Hepatocyte (in vitro differentiated cells): ENCODE measurements at regions not wholly inside any gene's neighbourhood (a gene's known extent, or its start where the extent isn't known, plus 50 kb on each side); places are given as distances from the start of the nearest gene placed in this dataset.

Experiments used
- EZH2 ChIP-seq: fragments of 200-600 bp; sonication (generic); IDR thresholded peaks from 2 replicates; pipeline ENCODE4 v1.6.1; 2016; ENCODE audit warnings: antibody characterized with exemption, mild to moderate bottlenecking, borderline replicate concordance
- EZH2phosphoT487 ChIP-seq: fragments of 200-600 bp; sonication (generic); IDR thresholded peaks from one replicate; pipeline ENCODE4 v1.6.1; 2018; ENCODE audit warnings: antibody characterized with exemption, mild to moderate bottlenecking, low read depth, moderate library complexity; ENCODE audit not compliant: unreplicated experiment, severe bottlenecking
- TF ChIP-seq, protein P1 (sequence below): fragments of 200-600 bp; sonication (generic); IDR thresholded peaks from 2 replicates; pipeline ENCODE4 v1.5.1; 2016; ENCODE audit warnings: antibody characterized with exemption, mild to moderate bottlenecking; ENCODE audit not compliant: poor library complexity

DNA sequence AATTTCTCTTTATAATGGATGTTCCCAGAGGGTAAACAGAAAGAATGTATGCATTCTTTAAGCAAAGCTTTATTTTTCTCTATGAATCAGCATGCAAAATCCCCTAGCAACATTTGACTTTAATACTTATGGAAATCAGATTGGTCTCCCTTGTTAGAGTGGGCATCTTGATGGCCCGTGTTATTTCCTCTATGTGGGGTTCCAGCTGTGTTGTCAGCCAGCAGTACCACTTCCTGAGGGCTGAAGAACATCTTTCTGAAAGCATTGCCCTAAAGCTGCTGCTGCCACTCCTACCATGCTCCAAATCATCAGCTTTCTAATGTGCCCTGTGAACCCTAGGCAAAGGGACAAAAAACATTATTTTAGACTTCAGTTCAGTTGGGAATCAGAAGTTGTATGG lies 70.4 kb upstream of the HECTD2 start:
- TF ChIP-seq, protein P1, sequence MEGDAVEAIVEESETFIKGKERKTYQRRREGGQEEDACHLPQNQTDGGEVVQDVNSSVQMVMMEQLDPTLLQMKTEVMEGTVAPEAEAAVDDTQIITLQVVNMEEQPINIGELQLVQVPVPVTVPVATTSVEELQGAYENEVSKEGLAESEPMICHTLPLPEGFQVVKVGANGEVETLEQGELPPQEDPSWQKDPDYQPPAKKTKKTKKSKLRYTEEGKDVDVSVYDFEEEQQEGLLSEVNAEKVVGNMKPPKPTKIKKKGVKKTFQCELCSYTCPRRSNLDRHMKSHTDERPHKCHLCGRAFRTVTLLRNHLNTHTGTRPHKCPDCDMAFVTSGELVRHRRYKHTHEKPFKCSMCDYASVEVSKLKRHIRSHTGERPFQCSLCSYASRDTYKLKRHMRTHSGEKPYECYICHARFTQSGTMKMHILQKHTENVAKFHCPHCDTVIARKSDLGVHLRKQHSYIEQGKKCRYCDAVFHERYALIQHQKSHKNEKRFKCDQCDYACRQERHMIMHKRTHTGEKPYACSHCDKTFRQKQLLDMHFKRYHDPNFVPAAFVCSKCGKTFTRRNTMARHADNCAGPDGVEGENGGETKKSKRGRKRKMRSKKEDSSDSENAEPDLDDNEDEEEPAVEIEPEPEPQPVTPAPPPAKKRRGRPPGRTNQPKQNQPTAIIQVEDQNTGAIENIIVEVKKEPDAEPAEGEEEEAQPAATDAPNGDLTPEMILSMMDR: no peak
- TF ChIP-seq EZH2phosphoT487: no peak
- no peak for TF ChIP-seq EZH2
